GM12872 (cell line): ENCODE measurements at regions not wholly inside any gene's neighbourhood (a gene's known extent, or its start where the extent isn't known, plus 50 kb on each side); places are given as distances from the start of the nearest gene placed in this dataset.

Source experiments
- CTCF ChIP-seq: IDR thresholded peaks from 3 replicates; pipeline ENCODE4 v1.5.1; 2011; ENCODE audit warnings: low read depth, mild to moderate bottlenecking, low read length, moderate library complexity; ENCODE audit not compliant: insufficient read depth

GRCh38 chr16:86949116-86949515 lies 368.1 kb downstream of the C16orf95 start:
- no peak for TF ChIP-seq CTCF

GRCh38 chr16:86949630-86950029 lies 367.6 kb downstream of the C16orf95 start:
- no peak for TF ChIP-seq CTCF

- TF ChIP-seq CTCF: no peak
These were observed 366.0 kb downstream of the C16orf95 start for GRCh38 chr16:86951041-86951822.

- TF ChIP-seq CTCF: no peak
These were observed 365.2 kb downstream of the C16orf95 start for GRCh38 chr16:86951831-86952598.

GRCh38 chr16:86952769-86953168 lies 364.4 kb downstream of the C16orf95 start:
- no peak for TF ChIP-seq CTCF

- no peak for TF ChIP-seq CTCF
These were observed 363.4 kb downstream of the C16orf95 start for GRCh38 chr16:86953631-86954391.

- TF ChIP-seq CTCF: no peak
These were observed 361.9 kb downstream of the C16orf95 start for GRCh38 chr16:86955136-86955855.
